Astrocyte of the spinal cord (primary cell): ENCODE measurements at regions not wholly inside any gene's neighbourhood (a gene's known extent, or its start where the extent isn't known, plus 50 kb on each side); places are given as distances from the start of the nearest gene placed in this dataset.
A peak's percentile ranks its signal among the peaks of the same experiment; 100 is the strongest.

Experiments
- DNase-seq: peaks from one replicate; pipeline ENCODE4 v3.0.0; 2011; ENCODE audit warnings: low read depth, low spot score
- H3K4me3 ChIP-seq: 2 replicates; pipeline ENCODE4 v1.5.1; 2011; ENCODE audit warnings: low read depth, mild to moderate bottlenecking, low read length, moderate library complexity
- in situ Hi-C: cut with HindIII; loops from 2 replicates; pipeline ENCODE4 v1.10.0; 2017; ENCODE audit warnings: low sequenced_read_pairs
- TF ChIP-seq, protein P1 (sequence below): IDR thresholded peaks from 2 replicates; pipeline ENCODE4 v1.5.1; 2012; ENCODE audit warnings: low read depth, mild to moderate bottlenecking, low read length, inconsistent platforms

DNA sequence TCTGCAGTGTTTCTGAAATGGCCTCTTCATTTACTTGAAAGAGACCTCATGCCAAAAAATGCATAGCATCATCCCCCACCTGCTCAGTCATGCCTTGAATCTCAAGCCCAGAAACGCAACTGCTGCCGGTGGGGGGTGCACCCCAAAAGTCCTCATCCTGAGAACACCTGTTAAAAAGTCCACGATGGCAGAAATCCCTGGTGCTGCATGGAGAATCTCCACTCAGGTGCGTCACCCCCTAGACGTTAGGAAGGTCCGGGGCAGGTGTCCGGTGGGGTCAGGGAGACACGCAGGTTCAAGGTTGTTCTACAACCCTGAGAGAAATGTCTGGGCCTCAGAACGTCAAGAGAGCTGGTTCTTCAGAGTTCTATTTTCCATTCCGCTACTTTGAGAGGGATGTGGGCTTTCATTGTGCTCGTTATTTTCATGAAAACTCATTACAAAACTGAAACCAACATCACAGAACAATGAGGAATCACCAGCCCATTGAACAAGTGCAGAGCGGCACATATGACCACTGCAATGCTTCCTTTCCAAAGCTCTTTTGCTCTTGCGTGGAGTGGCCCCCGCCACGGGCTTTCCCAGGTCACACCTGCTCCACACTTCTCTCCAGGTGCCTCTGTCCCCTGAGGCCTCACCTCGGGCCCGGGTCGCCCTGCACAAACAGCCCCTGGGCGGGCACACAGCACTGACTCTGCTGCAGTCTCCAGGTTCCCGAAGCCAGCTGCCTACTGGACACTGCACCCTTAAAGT lies 201.9 kb downstream of the TOMM20 start:
- DNase-seq = no peak
- no peak overlapping the region for H3K4me3 ChIP-seq
- in situ Hi-C loops = no loop called here
- TF ChIP-seq, protein P1, sequence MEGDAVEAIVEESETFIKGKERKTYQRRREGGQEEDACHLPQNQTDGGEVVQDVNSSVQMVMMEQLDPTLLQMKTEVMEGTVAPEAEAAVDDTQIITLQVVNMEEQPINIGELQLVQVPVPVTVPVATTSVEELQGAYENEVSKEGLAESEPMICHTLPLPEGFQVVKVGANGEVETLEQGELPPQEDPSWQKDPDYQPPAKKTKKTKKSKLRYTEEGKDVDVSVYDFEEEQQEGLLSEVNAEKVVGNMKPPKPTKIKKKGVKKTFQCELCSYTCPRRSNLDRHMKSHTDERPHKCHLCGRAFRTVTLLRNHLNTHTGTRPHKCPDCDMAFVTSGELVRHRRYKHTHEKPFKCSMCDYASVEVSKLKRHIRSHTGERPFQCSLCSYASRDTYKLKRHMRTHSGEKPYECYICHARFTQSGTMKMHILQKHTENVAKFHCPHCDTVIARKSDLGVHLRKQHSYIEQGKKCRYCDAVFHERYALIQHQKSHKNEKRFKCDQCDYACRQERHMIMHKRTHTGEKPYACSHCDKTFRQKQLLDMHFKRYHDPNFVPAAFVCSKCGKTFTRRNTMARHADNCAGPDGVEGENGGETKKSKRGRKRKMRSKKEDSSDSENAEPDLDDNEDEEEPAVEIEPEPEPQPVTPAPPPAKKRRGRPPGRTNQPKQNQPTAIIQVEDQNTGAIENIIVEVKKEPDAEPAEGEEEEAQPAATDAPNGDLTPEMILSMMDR = no peak

DNA sequence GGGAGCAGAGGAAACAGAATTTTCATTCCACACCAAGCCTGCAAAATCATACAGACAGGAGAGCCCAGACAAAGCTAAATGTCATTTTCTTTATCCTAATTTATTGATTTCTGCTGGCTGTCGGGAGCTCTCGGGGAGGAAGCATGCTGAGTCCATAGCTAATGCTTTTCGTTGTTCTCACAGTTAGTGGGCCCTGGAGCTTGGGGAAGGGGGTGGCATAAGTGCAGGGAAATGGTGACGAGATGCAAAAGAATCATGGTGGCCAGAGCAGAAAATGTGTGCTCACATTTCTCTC lies 202.4 kb downstream of the TOMM20 start:
- no peak overlapping the region for H3K4me3 ChIP-seq
- no peak for DNase-seq
- in situ Hi-C loops = no loop called here
- TF ChIP-seq, protein P1 = no peak

DNA sequence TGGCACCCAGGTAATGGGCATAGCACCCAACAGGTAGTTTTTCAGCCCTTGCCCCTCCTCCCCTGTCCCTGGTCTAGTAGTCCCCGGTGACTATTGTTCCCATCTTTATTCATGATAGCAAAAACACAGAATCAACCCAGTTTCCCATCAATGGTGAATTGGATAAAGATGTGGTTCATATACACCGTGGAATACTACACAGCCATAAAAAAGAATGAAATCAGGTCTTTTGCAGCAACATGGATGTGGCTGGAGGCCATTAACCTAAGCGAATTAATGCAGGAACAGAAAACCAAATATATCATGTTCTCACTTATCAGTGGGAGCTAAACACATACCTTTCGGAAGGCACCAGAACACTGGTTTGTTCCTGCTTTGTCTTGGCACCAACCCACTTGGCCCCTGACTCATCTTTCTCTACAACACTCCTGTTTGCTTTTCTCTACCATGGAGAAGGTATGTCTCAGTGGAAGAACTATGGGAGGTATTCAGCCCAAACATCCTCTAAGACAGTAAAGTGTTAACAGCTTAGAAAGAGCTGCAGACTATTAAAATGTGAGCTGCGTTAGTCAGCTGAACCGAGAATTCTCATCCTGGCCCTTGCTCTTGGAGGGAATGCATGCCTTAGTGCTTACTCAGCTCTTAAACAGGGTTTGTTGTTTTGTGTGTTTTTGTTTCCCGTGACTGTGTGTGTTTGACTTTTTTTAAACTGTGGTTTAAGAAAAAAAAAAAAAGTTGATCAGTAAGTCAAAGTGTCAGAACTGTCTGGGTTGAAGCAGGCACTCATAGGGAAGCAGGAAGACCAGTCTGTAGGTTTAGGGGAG lies 203.0 kb downstream of the TOMM20 start:
- DNase-seq = peak; percentile 99
- no peak overlapping the region for H3K4me3 ChIP-seq
- in situ Hi-C loops = no loop called here
- TF ChIP-seq, protein P1 = no peak

DNA sequence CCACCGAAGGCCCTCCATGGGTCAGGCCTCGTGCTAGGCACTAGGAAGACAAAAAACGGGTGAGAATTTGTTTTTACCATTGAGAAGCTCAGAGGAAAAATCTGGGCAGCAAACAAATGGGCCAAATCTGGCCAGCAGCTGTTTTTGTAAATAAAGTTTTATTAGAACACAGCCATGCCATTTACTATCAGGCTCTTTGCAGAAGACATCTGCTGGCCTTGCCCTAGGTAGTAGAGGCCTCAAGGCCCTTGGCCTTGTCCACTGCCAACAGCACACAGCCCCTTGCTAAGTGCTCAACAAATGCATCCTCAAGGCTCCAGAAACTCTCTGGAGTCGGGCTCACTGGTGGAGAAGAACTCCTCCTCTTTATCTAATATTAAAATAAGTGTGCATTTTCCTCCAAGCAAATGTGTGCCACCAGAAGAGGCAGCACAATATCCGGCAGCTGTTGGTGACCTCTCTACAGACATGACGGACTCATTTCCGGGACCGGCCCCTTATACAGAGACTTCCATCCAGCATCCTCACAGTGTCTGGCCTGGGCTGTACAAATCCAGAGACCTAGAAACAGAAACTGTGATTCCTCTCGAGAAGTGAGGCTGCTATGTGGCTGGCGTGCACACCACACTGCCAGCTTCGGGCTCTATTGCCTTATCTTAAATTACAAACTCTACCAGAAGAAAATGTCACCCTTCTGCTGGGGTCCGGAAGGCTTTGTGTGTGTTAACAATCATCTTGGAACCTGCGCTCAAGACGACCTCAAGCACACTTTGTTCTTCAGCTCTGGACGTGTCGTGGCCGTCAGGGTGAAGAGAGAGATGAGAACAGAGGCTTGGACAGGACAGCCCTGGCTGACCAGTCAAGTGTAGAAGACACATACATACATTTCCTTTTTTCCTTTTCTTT lies 203.9 kb downstream of the TOMM20 start:
- no peak for DNase-seq
- TF ChIP-seq, protein P1 = no peak
- in situ Hi-C loops = no loop called here
- no peak overlapping the region for H3K4me3 ChIP-seq

DNA sequence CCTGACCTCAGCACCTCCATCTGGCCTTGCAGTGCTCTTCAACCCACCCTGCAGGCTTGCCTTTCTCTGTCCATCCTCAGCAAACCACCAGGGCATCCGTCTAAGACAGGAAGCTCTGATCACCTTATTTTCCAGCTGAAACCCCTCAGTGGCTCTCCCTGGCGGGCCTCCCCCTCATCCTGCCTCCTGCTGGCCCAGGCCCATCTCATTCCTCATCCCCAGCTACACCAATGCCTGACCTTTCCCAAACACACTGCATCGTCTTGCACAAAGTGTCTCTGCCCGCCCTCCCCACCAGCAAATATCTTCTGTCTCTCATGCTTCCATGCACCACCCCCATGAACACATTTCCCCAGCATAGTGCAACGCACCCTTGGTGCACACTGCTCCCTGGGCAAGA lies 205.0 kb downstream of the TOMM20 start:
- in situ Hi-C loops = no loop called here
- no peak overlapping the region for H3K4me3 ChIP-seq
- DNase-seq = no peak
- TF ChIP-seq, protein P1 = no peak

DNA sequence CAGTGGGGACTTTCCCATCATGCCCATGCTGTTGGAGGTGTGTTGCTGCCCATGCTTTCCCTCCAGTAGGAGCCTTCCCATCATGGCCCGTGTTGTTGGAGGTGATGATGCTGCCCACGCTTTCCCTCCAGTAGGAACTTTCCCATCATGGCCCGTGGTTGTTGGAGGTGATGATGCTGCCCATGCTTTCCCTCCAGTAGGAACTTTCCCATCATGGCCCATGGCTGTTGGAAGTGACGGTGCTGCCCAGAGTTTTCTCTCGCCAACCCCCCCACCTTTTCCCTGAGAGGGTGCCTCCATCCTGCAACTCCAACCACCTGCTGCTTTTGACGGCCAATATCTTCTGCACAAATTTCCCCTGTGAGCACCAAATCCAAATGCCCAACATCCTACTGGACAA lies 205.7 kb downstream of the TOMM20 start:
- in situ Hi-C loops = no loop called here
- TF ChIP-seq, protein P1 = no peak
- no peak for DNase-seq
- no peak overlapping the region for H3K4me3 ChIP-seq
